ENCODE measurements at regions not wholly inside any gene's neighbourhood (a gene's known extent, or its start where the extent isn't known, plus 50 kb on each side); places are given as distances from the start of the nearest gene placed in this dataset.

- Histone ChIP-seq H3K9me3 (ENCODE audit: control insufficient read depth in 2 of 2, insufficient read depth in 1 of 2, low read depth in 1 of 2, low read length in 1 of 2) (no peaks in the 10 kb centered on the region), H3K36me3 (ENCODE audit: control insufficient read depth in 3 of 3, insufficient read depth in 2 of 3, low read depth in 1 of 3, low read length in 3 of 3) (no peaks in the 10 kb centered on the region), H3K27me3 (ENCODE audit: control insufficient read depth in 3 of 3, insufficient read depth in 3 of 3, low read length in 3 of 3) (peaks cover 0 to 3% (median 3%) of the 10 kb centered on the region in 3 donors), H3K4me3 (ENCODE audit: low read depth in 1 of 3, low read length in 3 of 3) (no peak overlapping the region), H3K27ac (ENCODE audit: low read depth in 1 of 3, low read length in 2 of 3) (no peak overlapping the region), H3K4me1 (ENCODE audit: control insufficient read depth in 3 of 3, insufficient read depth in 2 of 3, low read depth in 1 of 3, low read length in 2 of 3) (no peaks in the 10 kb centered on the region)
- DNase-seq, result no peak
- WGBS, 3 donors, result 84 to 92% (median 85%) methylated on average over 3 of the region's 3 CpGs
- no peak for FAIRE-seq
Observed at GRCh38 chr3:43159876-43160255, 54.0 kb upstream of the POMGNT2 start.

GRCh38 chr3:43159131-43159875, 53.4 kb upstream of the POMGNT2 start:
- H3K36me3 ChIP-seq (ENCODE audit: control insufficient read depth in 3 of 3, insufficient read depth in 2 of 3, low read depth in 1 of 3, low read length in 3 of 3), result no peaks in the 10 kb centered on the region
- FAIRE-seq, result no peak
- 80 to 88% (median 82%) methylated on average over 8 of the region's 8 CpGs for WGBS, 3 donors

GRCh38 chr3:43156812-43157455, 51.1 kb upstream of the POMGNT2 start:
- Histone ChIP-seq H3K4me3 (ENCODE audit: low read depth in 1 of 3, low read length in 3 of 3) (no peak overlapping the region), H3K27ac (ENCODE audit: low read depth in 1 of 3, low read length in 2 of 3) (no peak overlapping the region), H3K36me3 (ENCODE audit: control insufficient read depth in 3 of 3, insufficient read depth in 2 of 3, low read depth in 1 of 3, low read length in 3 of 3) (no peaks in the 10 kb centered on the region), H3K27me3 (ENCODE audit: control insufficient read depth in 3 of 3, insufficient read depth in 3 of 3, low read length in 3 of 3) (peaks cover 0 to 3% (median 3%) of the 10 kb centered on the region in 3 donors), H3K9me3 (ENCODE audit: control insufficient read depth in 2 of 2, insufficient read depth in 1 of 2, low read depth in 1 of 2, low read length in 1 of 2) (peaks cover 0 to under 1% of the 10 kb centered on the region in 2 donors), H3K4me1 (ENCODE audit: control insufficient read depth in 3 of 3, insufficient read depth in 2 of 3, low read depth in 1 of 3, low read length in 2 of 3) (peaks cover 0 to 8% (median 0%) of the 10 kb centered on the region in 3 donors)
- FAIRE-seq (no peak), DNase-seq (no peak)
- whole genome bisulfite sequencing, 3 donors, result 45 to 77% (median 57%) methylated on average over 5 of the region's 5 CpGs

More at GRCh38 chr3:43159131-43159875, 53.4 kb upstream of the POMGNT2 start:
- peaks cover 0 to 3% (median 3%) of the 10 kb centered on the region in 3 donors for H3K27me3 ChIP-seq (ENCODE audit: control insufficient read depth in 3 of 3, insufficient read depth in 3 of 3, low read length in 3 of 3)
- no peak overlapping the region for H3K4me3 ChIP-seq (ENCODE audit: low read depth in 1 of 3, low read length in 3 of 3)
- H3K27ac ChIP-seq (ENCODE audit: low read depth in 1 of 3, low read length in 2 of 3), result no peak overlapping the region
- H3K4me1 ChIP-seq (ENCODE audit: control insufficient read depth in 3 of 3, insufficient read depth in 2 of 3, low read depth in 1 of 3, low read length in 2 of 3), result peaks cover 0 to 4% (median 0%) of the 10 kb centered on the region in 3 donors
- no peak for DNase-seq
- no peaks in the 10 kb centered on the region for H3K9me3 ChIP-seq (ENCODE audit: control insufficient read depth in 2 of 2, insufficient read depth in 1 of 2, low read depth in 1 of 2, low read length in 1 of 2)

GRCh38 chr3:43155464-43156121, 49.7 kb upstream of the POMGNT2 start:
- WGBS, 3 donors, result 29 to 49% (median 40%) methylated on average over 11 of the region's 11 CpGs
- H3K27ac ChIP-seq (ENCODE audit: low read depth in 1 of 3, low read length in 2 of 3), result no peak overlapping the region
- FAIRE-seq (no peak), DNase-seq (peak; percentile 69 to 76)
- peaks cover 0 to 8% (median 0%) of the 10 kb centered on the region in 3 donors for H3K4me1 ChIP-seq (ENCODE audit: control insufficient read depth in 3 of 3, insufficient read depth in 2 of 3, low read depth in 1 of 3, low read length in 2 of 3)
- no peaks in the 10 kb centered on the region for H3K36me3 ChIP-seq (ENCODE audit: control insufficient read depth in 3 of 3, insufficient read depth in 2 of 3, low read depth in 1 of 3, low read length in 3 of 3)
- peaks cover 0 to 6% of the 10 kb centered on the region in 2 donors for H3K9me3 ChIP-seq (ENCODE audit: control insufficient read depth in 2 of 2, insufficient read depth in 1 of 2, low read depth in 1 of 2, low read length in 1 of 2)
- no peak overlapping the region for H3K4me3 ChIP-seq (ENCODE audit: low read depth in 1 of 3, low read length in 3 of 3)
- peaks cover 0 to 3% (median 3%) of the 10 kb centered on the region in 3 donors for H3K27me3 ChIP-seq (ENCODE audit: control insufficient read depth in 3 of 3, insufficient read depth in 3 of 3, low read length in 3 of 3)

Data from small intestine (tissue), 7 donors.